ENCODE measurements at regions not wholly inside any gene's neighbourhood (a gene's known extent, or its start where the extent isn't known, plus 50 kb on each side); places are given as distances from the start of the nearest gene placed in this dataset.
"Not testable (repeated sequence)": the region's sequence is repeated elsewhere in the genome, so short reads cannot be mapped to it uniquely, and the experiment has no call there.

GRCh38 chr1:182260516-182260915 is 131.1 kb downstream of the GLUL start:
- DNase-seq (ENCODE audit: low spot score) = no peak

- DNase-seq (ENCODE audit: low spot score) = no peak
Observed at GRCh38 chr1:182259968-182260367, 131.6 kb downstream of the GLUL start.

- DNase-seq (ENCODE audit: low spot score) = peak; percentile 15
Observed at GRCh38 chr1:182259229-182259872, 132.2 kb downstream of the GLUL start.

DNA sequence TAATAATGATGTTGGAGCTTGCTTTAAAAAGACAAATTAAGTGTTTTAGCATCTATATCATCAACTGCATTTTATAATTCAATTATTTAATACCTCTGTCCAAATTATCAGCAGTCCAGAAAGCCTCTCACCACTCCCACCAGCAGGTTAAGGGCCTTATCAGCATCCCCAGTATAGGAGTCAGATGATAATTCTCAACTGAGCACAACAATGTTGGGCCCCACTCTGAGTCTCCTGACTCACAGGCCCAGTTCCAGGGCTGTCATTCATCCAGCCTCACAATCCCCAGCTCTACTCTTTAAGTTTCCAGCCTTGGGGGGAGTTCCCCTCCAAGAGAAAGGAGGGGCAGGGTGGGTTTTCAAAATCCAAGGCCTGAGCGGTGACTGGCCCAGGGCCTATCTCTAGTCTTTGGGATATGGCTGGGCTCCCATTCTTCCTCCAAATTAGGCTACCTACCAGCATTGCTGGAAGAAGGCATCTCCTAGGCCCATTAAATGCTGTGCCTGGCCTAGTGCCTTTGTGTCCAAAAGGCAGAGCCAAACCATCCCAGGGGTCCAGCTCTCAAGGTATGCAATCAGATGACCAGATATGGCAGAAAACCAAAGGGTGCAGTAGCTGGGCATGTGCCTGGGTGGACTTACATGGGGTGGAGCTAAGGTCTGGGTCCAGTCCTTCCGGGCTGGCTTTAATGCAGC is 134.1 kb downstream of the GLUL start:
- no peak for DNase-seq (ENCODE audit: low spot score)

- DNase-seq (ENCODE audit: low spot score) = no peak
Observed at GRCh38 chr1:182256931-182257330, 134.7 kb downstream of the GLUL start.

DNA sequence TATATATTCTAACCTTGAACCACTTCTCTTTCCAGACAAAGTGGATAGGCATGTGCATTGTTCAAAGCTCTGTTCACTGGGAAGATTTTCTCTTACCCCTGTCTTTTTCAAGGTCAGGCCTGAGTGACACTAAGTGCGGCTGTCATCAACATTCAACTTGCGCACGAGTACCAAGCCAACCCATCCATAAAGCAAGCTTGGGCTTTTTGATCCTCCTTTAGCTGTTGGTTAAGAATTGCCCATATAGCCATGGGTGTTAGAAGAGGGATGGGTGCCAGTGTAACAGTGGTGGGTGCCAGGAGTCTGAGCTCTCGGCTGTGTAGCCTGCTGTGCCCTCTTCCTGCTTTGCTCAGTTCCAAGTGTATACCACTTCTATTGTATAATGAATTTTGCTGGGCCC is 136.1 kb downstream of the GLUL start:
- DNase-seq (ENCODE audit: low spot score) = no peak

DNA sequence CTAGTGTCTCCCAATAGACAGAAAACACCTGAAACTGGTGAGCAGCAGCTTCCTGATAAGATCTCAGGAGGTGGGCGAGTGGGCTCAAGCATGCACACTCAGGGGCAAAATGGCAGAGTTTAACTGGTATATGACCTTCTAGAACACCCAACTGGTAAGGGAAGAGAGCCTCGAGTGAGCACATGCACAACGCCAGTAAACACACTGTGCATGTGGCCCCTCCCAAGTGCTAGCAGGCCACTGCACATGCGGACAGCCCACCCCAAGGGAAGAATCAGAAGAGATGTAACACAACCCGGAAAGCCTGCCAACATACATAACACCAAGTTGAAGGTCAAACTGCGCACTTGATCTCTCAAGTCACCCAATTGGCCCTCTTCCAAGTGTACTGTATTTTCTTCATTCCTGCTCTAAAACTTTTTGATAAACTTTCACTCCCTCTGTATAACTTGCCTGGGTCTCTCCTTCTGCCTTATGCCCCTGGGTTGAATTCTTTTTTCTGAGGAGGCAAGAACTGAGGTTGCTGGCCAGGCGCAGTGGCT is 138.2 kb downstream of the GLUL start:
- DNase-seq (ENCODE audit: low spot score) = no peak

DNA sequence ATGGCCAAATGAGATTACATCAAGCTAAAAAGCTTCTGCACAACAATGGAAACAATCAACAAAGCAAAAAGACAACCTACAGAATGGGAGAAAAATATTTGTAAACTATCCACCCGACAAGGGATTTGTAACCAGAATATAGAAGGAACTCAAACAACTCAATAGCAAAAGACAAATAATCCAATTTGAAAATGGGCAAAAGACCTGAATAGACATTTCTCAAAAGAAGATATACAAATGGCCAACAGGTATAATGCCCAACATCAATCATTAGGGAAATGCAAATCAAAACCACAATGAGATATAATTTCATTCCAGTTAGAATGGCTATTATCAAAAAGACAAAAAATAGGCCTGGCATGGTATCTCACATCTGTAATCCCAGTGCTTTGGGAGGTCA is 140.0 kb downstream of the GLUL start:
- no peak for DNase-seq (ENCODE audit: low spot score)

DNA sequence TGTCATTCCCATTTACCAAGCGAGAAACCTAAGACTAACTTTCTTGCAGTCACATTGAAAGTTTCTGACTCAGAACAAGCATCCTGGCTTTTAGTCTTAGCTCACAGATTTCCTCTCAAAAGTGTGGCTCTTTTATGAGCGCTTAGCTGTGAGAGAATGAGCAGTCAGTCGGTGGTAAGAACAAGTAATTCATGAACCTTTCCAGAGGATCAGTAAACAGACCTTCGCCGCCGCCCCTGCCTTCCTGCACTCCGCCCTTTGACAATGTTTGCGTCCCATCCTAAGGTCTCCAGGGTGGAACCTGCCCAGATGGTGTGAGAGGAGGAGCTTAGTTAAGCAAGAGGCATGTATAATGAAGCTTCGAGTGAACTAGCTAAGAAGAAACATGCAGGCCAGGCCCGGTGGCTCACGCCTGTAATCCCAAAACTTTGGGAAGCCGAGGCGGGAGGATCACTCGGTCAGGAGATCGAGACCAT is 142.4 kb downstream of the GLUL start:
- DNase-seq (ENCODE audit: low spot score) = no peak

DNA sequence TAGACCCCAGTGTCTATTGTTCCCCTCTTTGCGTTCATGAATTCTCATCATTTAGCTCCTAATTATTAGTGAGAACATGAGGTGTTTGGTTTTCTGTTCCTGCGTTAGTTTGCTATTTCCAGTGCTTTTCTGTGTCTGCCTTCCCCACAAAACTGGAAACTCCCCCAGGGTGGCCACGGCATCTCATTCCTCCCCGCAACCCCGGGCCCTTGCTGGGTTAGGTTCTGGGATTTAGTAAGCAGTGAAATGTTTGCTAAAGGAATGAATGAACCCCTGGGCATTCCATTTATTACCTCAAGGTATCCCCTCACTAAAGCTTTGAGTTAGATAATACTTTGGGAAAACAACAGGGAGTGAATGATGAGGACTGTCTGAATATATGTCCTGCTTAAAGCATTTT is 142.9 kb downstream of the GLUL start:
- DNase-seq (ENCODE audit: low spot score) = no peak

DNA sequence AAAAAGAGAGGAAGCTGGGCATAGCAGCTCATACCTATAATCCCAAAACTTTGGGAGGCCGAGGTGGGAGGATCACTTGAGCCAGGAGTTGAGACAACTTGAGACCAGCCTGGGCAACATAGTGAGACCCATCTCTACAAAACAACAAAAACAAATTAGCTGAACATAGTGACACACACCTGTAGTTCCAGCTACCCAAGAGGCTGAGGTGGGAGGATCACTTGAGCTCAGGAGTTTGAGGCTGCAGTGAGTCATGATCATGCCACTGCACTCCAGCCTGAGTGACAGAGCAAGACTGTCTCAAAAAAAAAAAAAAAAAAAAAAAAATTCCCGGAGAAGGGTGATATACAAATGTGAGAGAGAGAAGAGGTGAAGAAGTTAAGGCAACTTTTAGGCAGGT is 143.8 kb downstream of the GLUL start:
- DNase-seq (ENCODE audit: low spot score) = not testable (repeated sequence)

- no peak for DNase-seq (ENCODE audit: low spot score)
Observed at GRCh38 chr1:182246783-182247182, 144.8 kb downstream of the GLUL start.

- no peak for DNase-seq (ENCODE audit: low spot score)
Observed at GRCh38 chr1:182245040-182245439, 146.6 kb downstream of the GLUL start.

GRCh38 chr1:182244451-182244850 is 147.1 kb downstream of the GLUL start:
- no peak for DNase-seq (ENCODE audit: low spot score)

DNA sequence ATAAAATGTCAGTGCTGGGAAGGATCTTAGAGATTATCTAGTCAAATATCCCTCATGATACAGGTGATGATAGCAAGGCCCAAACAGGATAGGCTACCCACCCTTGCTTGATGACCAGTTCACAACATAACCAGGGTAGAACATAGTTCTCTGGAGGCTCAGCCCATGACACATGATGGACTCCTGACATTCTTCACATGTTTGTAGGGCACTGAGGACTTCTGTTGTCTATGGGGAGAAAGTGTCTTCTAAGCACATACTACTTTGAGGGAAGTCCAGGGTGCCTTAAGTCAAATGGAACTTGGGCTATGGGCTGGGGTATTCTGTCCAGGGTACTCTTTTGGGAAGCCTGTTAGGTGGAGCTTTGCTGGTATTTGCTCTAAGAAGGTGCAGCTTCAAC is 148.9 kb downstream of the GLUL start:
- no peak for DNase-seq (ENCODE audit: low spot score)

GRCh38 chr1:182240085-182240484 is 151.5 kb downstream of the GLUL start:
- DNase-seq (ENCODE audit: low spot score) = no peak

DNA sequence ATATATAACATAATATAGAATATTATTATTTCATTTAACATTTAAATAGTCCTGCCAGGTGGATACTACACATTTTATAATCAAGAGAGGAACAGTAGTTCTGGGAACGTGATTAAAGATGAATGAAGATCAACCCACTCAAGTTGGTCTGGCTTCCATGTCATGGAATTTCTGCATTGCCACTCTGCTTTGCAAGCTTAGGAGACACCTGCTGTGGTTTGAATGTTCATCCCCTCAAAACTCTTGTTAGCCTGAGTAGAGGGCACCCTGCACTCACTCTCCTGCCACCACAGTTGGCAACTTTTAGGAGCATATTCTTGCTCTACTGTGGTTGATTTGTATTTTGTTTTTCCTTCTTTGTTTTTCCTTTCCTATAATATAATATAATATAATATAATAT is 153.2 kb downstream of the GLUL start:
- no peak for DNase-seq (ENCODE audit: low spot score)

DNA sequence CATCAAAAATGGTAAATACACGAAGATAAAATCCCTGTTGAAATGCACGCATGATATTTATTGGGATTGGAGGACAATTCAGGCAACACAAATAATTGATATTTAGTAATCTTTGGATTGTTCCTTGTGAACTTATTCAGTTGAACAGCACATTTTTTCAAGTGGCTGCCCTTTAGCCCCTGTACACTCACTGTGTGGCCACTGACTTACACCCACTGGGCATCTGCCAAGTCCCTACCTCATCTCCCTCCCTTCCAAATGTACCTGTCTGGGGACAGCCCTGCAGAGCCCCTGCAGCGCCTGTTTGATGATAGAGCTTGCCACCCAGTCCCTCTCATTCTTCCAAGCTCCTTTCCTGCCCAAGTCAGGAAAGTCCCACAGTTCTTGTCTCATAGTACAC is 154.3 kb downstream of the GLUL start:
- DNase-seq (ENCODE audit: low spot score) = no peak

GRCh38 chr1:182236651-182237077 is 154.9 kb downstream of the GLUL start:
- DNase-seq (ENCODE audit: low spot score) = no peak

DNA sequence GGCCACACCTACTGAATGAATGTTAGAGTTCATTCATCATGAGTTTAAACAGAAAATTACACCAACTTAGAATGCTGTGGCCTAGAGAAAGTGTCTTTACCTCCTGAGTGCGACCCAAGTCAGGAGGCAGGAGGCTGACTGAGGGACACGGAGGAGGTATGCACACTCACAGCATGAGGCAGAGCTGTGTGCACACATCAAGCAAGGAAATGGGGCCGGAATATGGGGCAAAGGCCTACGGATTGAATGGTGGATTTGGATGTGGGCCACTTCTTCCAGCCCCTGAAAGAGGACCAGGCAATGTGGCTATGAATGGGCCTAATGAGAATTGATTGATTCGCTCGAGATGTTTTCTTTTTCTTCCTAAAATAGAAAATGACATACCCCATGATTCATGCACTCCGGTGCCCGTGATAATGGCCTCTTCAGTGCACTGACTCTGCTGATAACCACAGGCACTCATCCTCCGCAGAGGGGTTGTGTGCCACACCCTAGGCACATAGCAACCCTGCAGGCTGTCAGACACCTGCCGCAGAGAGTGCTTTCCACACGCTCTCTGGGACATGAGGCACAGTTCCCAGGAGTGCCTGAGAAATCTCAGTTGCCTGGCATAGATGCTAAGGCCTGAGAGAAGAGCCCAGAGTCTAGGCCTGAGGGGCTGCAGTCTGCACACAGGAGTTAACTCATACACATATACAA is 155.5 kb downstream of the GLUL start:
- no peak for DNase-seq (ENCODE audit: low spot score)

GRCh38 chr1:182235604-182235951 is 156.0 kb downstream of the GLUL start:
- DNase-seq (ENCODE audit: low spot score) = no peak

GRCh38 chr1:182229921-182230491 is 161.6 kb downstream of the GLUL start:
- no peak for DNase-seq (ENCODE audit: low spot score)
